H1 (cell line): ENCODE measurements at regions not wholly inside any gene's neighbourhood (a gene's known extent, or its start where the extent isn't known, plus 50 kb on each side); places are given as distances from the start of the nearest gene placed in this dataset.

Experiments used
- CTCF ChIA-PET: fragments of 300-600 bp; sonication (Branson Sonifier 250); formaldehyde crosslinking; loops from one replicate; lab custom pipeline; 2021; ENCODE audit not compliant: partially characterized antibody; lab: Charles Lee
- POLR2A ChIA-PET: fragments of 300-600 bp; sonication (Branson Sonifier 250); formaldehyde crosslinking; loops from one replicate; lab custom pipeline; 2021; ENCODE audit warnings: inconsistent platforms; ENCODE audit not compliant: partially characterized antibody; lab: Charles Lee
- DNase-seq, 2 experiments: peaks; one replicate each; pipeline versions ENCODE4 v3.0.0 to v3.0.0-alpha.2; 2010 to 2022; ENCODE audit warnings: low spot score in 2 of 2, low read depth in 1 of 2, mixed read lengths in 1 of 2
- FAIRE-seq: peaks from 2 replicates; lab custom pipeline; 2011; peaks lifted over from hg19 to GRCh38; lab: Jason Lieb, UNC
- H2AFZ ChIP-seq: 2 replicates; pipeline ENCODE4 v1.8.1; 2012; ENCODE audit warnings: low read length, inconsistent platforms
- H2AK5ac ChIP-seq: 2 replicates; pipeline ENCODE4 v1.6.1; 2013; ENCODE audit warnings: low read depth, low read length
- H2BK120ac ChIP-seq: replicated peaks from 2 replicates; pipeline ENCODE3; 2013; ENCODE audit warnings: low read depth, low read length, inconsistent platforms
- H2BK12ac ChIP-seq: 2 replicates; pipeline ENCODE4 v1.6.1; 2013; ENCODE audit warnings: low read depth, low read length
- H2BK15ac ChIP-seq: 2 replicates; pipeline ENCODE4 v1.6.1; 2013; ENCODE audit warnings: low read length
- H2BK20ac ChIP-seq: 2 replicates; pipeline ENCODE4 v1.6.1; 2013; ENCODE audit warnings: low read length
- H2BK5ac ChIP-seq: 2 replicates; pipeline ENCODE4 v1.6.1; 2013; ENCODE audit warnings: low read depth, low read length
- H3K14ac ChIP-seq: 2 replicates; pipeline ENCODE4 v1.6.1; 2013; ENCODE audit warnings: inconsistent platforms; ENCODE audit not compliant: insufficient read length
- H3K18ac ChIP-seq: 2 replicates; pipeline ENCODE4 v1.6.1; 2013; ENCODE audit warnings: low read length; ENCODE audit errors: extremely low read depth
- H3K23ac ChIP-seq: 2 replicates; pipeline ENCODE4 v1.6.1; 2013; ENCODE audit warnings: inconsistent platforms; ENCODE audit not compliant: insufficient read length
- H3K23me2 ChIP-seq: 2 replicates; pipeline ENCODE4 v1.6.1; 2013; ENCODE audit warnings: low read depth, low read length
- H3K27ac ChIP-seq: 2 replicates; pipeline ENCODE4 v1.6.1; 2011; ENCODE audit warnings: low read depth, low read length, inconsistent platforms
- H3K27me3 ChIP-seq, 4 experiments: replicated peaks in 1 of 4; 1 replicate in 1 of 4; 2 replicates in 3 of 4; pipeline versions ENCODE4 v1.6.1 to v1.8.1; 2011 to 2013; ENCODE audit warnings: low read length in 3 of 4, mild to moderate bottlenecking in 3 of 4, inconsistent platforms in 2 of 4, mixed read lengths in 2 of 4, moderate library complexity in 1 of 4; ENCODE audit not compliant: control insufficient read depth in 3 of 4, insufficient read depth in 3 of 4; ENCODE audit errors: extremely low read depth in 1 of 4
- H3K36me3 ChIP-seq, 4 experiments: 2 replicates each; pipeline versions ENCODE4 v1.6.1 to v1.8.1; 2011 to 2013; ENCODE audit warnings: mild to moderate bottlenecking in 4 of 4, low read length in 3 of 4, moderate library complexity in 2 of 4, control low read depth in 1 of 4, inconsistent platforms in 1 of 4; ENCODE audit not compliant: insufficient read depth in 4 of 4, control insufficient read depth in 2 of 4
- H3K4ac ChIP-seq: replicated peaks from 2 replicates; pipeline ENCODE3; 2013; ENCODE audit warnings: low read length, low read depth, mixed read lengths, inconsistent platforms; ENCODE audit not compliant: insufficient read length
- H3K4me1 ChIP-seq, 4 experiments: replicated peaks in 1 of 4; 1 replicate in 1 of 4; 2 replicates in 3 of 4; pipeline versions ENCODE4 v1.6.1 to v1.8.1; 2011 to 2013; ENCODE audit warnings: low read length in 3 of 4, inconsistent platforms in 2 of 4, mixed read lengths in 1 of 4; ENCODE audit not compliant: insufficient read depth in 4 of 4, control insufficient read depth in 3 of 4
- H3K4me2 ChIP-seq, 2 experiments: 2 replicates each; pipeline versions ENCODE4 v1.6.1 to v1.8.1; 2011 to 2013; ENCODE audit warnings: low read depth in 2 of 2, low read length in 2 of 2, control low read depth in 1 of 2, inconsistent platforms in 1 of 2, mild to moderate bottlenecking in 1 of 2; ENCODE audit not compliant: insufficient read depth in 1 of 2
- H3K4me3 ChIP-seq, 4 experiments: fragments of 200-600, 300-600 bp in 1 of 4; sonication (generic), shearing (Covaris generic), sonication (Bioruptor Twin) in 1 of 4; 2 replicates each; pipeline versions ENCODE4 v1.5.1 to v1.8.1; 2011 to 2016; ENCODE audit warnings: low read length in 4 of 4, low read depth in 3 of 4, control low read depth in 2 of 4, inconsistent platforms in 2 of 4, mild to moderate bottlenecking in 2 of 4, mixed read lengths in 1 of 4, moderate library complexity in 1 of 4; ENCODE audit not compliant: insufficient read depth in 2 of 4; ENCODE audit errors: extremely low read depth in 1 of 4
- H3K56ac ChIP-seq: replicated peaks from 2 replicates; pipeline ENCODE3; 2013; ENCODE audit warnings: low read depth, mild to moderate bottlenecking, mixed read lengths, low read length, inconsistent platforms; ENCODE audit not compliant: insufficient read length
- H3K79me1 ChIP-seq: 2 replicates; pipeline ENCODE4 v1.6.1; 2013; ENCODE audit warnings: low read depth, low read length, control low read depth
- H3K79me2 ChIP-seq, 2 experiments: 2 replicates each; pipeline versions ENCODE4 v1.6.1 to v1.8.1; 2012 to 2013; ENCODE audit warnings: low read length in 2 of 2, mild to moderate bottlenecking in 2 of 2, inconsistent platforms in 1 of 2; ENCODE audit not compliant: insufficient read depth in 2 of 2, control insufficient read depth in 1 of 2
- H3K9ac ChIP-seq, 4 experiments: replicated peaks in 1 of 4; 1 replicate in 1 of 4; 2 replicates in 3 of 4; pipeline versions ENCODE4 v1.6.1 to v1.8.1; 2011 to 2013; ENCODE audit warnings: low read depth in 3 of 4, low read length in 3 of 4, control low read depth in 2 of 4, mild to moderate bottlenecking in 2 of 4, moderate library complexity in 2 of 4, inconsistent platforms in 1 of 4; ENCODE audit errors: extremely low read depth in 1 of 4
- H3K9me3 ChIP-seq, 2 experiments: 2 replicates each; pipeline versions ENCODE4 v1.6.1 to v1.8.1; 2012 to 2013; ENCODE audit warnings: mild to moderate bottlenecking in 2 of 2, moderate library complexity in 2 of 2, control low read depth in 1 of 2, inconsistent platforms in 1 of 2, low read depth in 1 of 2, low read length in 1 of 2, mixed read lengths in 1 of 2; ENCODE audit not compliant: insufficient read depth in 2 of 2
- H4K20me1 ChIP-seq, 2 experiments: replicated peaks in 1 of 2; 2 replicates each; pipeline versions ENCODE3 to v1.8.1; 2011 to 2013; ENCODE audit warnings: inconsistent platforms in 2 of 2, low read length in 2 of 2, mild to moderate bottlenecking in 1 of 2; ENCODE audit not compliant: insufficient read depth in 2 of 2, control insufficient read depth in 1 of 2
- H4K5ac ChIP-seq: 2 replicates; pipeline ENCODE4 v1.6.1; 2013; ENCODE audit warnings: low read length, low read depth, mixed read lengths, inconsistent platforms; ENCODE audit not compliant: insufficient read length
- H4K8ac ChIP-seq: 2 replicates; pipeline ENCODE4 v1.8.0; 2013; ENCODE audit warnings: mild to moderate bottlenecking, moderate library complexity, low read length, inconsistent platforms; ENCODE audit not compliant: insufficient read depth; ENCODE audit errors: extremely low read depth
- H4K91ac ChIP-seq: replicated peaks from 2 replicates; pipeline ENCODE3; 2013; ENCODE audit warnings: low read length, mixed read lengths, inconsistent platforms; ENCODE audit not compliant: insufficient read length
- WGBS, 2 experiments: shearing (Covaris generic) in 1 of 2; methylation state at CpG; one replicate each; pipeline versions ENCODE4 v1.1.6 to v1.1.7; 2013 to 2015; ENCODE audit warnings: low lambda C conversion rate in 2 of 2, mixed read lengths in 2 of 2, inconsistent platforms in 1 of 2, low coverage in 1 of 2, missing lambda C conversion rate in 1 of 2; ENCODE audit not compliant: insufficient replicate concordance in 2 of 2, insufficient coverage in 1 of 2, insufficient read length in 1 of 2; ENCODE audit errors: extremely low coverage in 1 of 2, missing lambda C conversion rate in 1 of 2; 5-methylcytosine and 5-hydroxymethylcytosine counted together

- no peak overlapping the region for H3K14ac ChIP-seq
- H3K56ac ChIP-seq: no peak overlapping the region
- no peak overlapping the region for H3K23ac ChIP-seq
- no peaks in the 10 kb centered on the region for H3K4me1 ChIP-seq
- H3K79me1 ChIP-seq: no peaks in the 10 kb centered on the region
- no peak overlapping the region for H2AFZ ChIP-seq
- no peak overlapping the region for H4K5ac ChIP-seq
- H3K4me3 ChIP-seq: no peak overlapping the region
- H3K27ac ChIP-seq: no peak overlapping the region
- H4K91ac ChIP-seq: no peak overlapping the region
- no peak overlapping the region for H2BK12ac ChIP-seq
- FAIRE-seq (no peak), DNase-seq (no peak)
- H3K27me3 ChIP-seq: no peaks in the 10 kb centered on the region
- H3K9me3 ChIP-seq: no peaks in the 10 kb centered on the region
- no peak overlapping the region for H2BK15ac ChIP-seq
- H3K9ac ChIP-seq: no peak overlapping the region
- no peak overlapping the region for H2BK120ac ChIP-seq
- H4K8ac ChIP-seq: no peak overlapping the region
- no peaks in the 10 kb centered on the region for H3K79me2 ChIP-seq
- no peak overlapping the region for H2BK5ac ChIP-seq
- no peaks in the 10 kb centered on the region for H3K36me3 ChIP-seq
- no peak overlapping the region for H3K4ac ChIP-seq
- whole genome bisulfite sequencing, 2 experiments: 86% methylated on average over 8 of the region's 8 CpGs; no CpG with 5 or more reads in 1 of the 2 experiments
- no peak overlapping the region for H2BK20ac ChIP-seq
- H2AK5ac ChIP-seq: no peak overlapping the region
- H3K4me2 ChIP-seq: no peak overlapping the region
- H3K23me2 ChIP-seq: no peaks in the 10 kb centered on the region
- ChIA-PET POLR2A (no interaction called here), CTCF (interaction anchor here (0.6 to 2.4 kb wide), 11 partner anchors 9 to 1061 kb away, joined by 3 to 8 read pairs (median 3); no protein-coding TSS in a partner anchor)
- no peaks in the 10 kb centered on the region for H4K20me1 ChIP-seq
- no peak overlapping the region for H3K18ac ChIP-seq
Measured at GRCh38 chr1:90336552-90337324, 341.8 kb downstream of the ZNF326 start.
